OCI-LY1 (cell line): ENCODE measurements at regions not wholly inside any gene's neighbourhood (a gene's known extent, or its start where the extent isn't known, plus 50 kb on each side); places are given as distances from the start of the nearest gene placed in this dataset.

ENCODE experiments used
- CTCF ChIP-seq: fragments of 200-600 bp; sonication (generic), shearing (Covaris generic); IDR thresholded peaks from 2 replicates; pipeline ENCODE4 v1.5.1; 2017; ENCODE audit warnings: mild to moderate bottlenecking, antibody characterized with exemption, low read length, moderate library complexity, mixed read lengths
- EZH2 ChIP-seq: fragments of 200-600 bp; sonication (generic), shearing (Covaris generic); IDR thresholded peaks from 2 replicates; pipeline ENCODE4 v1.8.0; 2017; ENCODE audit warnings: borderline replicate concordance, mixed run types, mild to moderate bottlenecking, antibody characterized with exemption, low read length, moderate library complexity, mixed read lengths

DNA sequence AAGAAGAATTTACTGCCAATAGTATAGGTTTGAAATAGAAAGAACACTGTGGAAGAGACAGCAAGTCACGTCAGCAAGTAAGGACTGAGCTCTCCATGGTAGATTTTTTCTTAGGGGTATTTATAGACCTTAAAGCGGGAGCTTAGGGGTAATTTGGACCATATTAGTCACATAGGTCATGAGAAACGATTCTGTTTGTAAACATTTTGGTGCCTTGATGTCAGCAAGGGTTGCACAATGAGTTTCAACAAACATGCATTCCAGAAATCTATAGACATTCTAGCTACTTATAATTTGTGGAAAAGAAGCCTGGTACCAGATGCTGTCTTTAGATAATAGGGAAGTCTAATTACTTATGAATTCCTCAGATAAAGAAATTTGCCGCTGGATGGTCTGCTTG, 624.7 kb downstream of the TDRD15 start:
- TF ChIP-seq CTCF (no peak), EZH2 (no peak)
